ENCODE measurements at regions not wholly inside any gene's neighbourhood (a gene's known extent, or its start where the extent isn't known, plus 50 kb on each side); places are given as distances from the start of the nearest gene placed in this dataset.

DNA sequence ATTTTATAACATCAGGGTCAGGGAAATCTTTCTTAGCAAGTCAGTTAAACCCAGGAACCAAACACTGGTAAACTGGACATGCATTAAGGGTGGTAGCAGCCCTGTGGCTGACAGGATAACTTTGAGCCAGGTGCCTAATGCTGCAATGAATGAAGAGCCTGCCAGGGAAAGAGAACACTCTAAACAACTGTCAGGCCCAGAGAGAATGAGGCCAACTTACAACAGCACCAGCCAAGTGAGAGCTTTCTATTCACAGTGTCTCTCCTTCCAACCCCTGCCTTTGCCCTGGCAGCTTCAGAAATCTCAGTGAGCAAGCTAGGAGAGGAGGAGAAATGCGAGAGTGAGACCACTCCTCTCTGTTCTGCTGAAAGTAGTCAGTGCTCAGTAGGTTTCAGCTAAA is 50.4 kb upstream of the ATP2C1 start:
- Histone ChIP-seq H3K27ac (no peak overlapping the region), H3K27me3 (no peaks in the 10 kb centered on the region), H3K4me3 (no peak overlapping the region), H3K36me3 (no peaks in the 10 kb centered on the region), H3K9me3 (no peaks in the 10 kb centered on the region), H3K4me1 (peaks cover 0 to 8% of the 10 kb centered on the region in 2 donors)
- TF ChIP-seq, protein P1, sequence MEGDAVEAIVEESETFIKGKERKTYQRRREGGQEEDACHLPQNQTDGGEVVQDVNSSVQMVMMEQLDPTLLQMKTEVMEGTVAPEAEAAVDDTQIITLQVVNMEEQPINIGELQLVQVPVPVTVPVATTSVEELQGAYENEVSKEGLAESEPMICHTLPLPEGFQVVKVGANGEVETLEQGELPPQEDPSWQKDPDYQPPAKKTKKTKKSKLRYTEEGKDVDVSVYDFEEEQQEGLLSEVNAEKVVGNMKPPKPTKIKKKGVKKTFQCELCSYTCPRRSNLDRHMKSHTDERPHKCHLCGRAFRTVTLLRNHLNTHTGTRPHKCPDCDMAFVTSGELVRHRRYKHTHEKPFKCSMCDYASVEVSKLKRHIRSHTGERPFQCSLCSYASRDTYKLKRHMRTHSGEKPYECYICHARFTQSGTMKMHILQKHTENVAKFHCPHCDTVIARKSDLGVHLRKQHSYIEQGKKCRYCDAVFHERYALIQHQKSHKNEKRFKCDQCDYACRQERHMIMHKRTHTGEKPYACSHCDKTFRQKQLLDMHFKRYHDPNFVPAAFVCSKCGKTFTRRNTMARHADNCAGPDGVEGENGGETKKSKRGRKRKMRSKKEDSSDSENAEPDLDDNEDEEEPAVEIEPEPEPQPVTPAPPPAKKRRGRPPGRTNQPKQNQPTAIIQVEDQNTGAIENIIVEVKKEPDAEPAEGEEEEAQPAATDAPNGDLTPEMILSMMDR (IDR thresholded peaks at IDR 0.05): no peak
- DNase-seq (no peak), ATAC-seq (no peak)
- intact Hi-C loops (cut with DNase I): no loop called here

All from left lung (tissue), 4 donors.